Neural progenitor cell (in vitro differentiated cells): ENCODE measurements at regions not wholly inside any gene's neighbourhood (a gene's known extent, or its start where the extent isn't known, plus 50 kb on each side); places are given as distances from the start of the nearest gene placed in this dataset.

Experiments used
- DNase-seq: peaks from one replicate; pipeline ENCODE4 v3.0.0-alpha.2; 2016; ENCODE audit warnings: low spot score
- H2AFZ ChIP-seq: fragments of 200-600 bp; sonication (generic); replicated peaks from 2 replicates; pipeline ENCODE4 v1.6.1; 2016; ENCODE audit warnings: antibody characterized with exemption
- H3F3A ChIP-seq: fragments of 200-600 bp; sonication (generic); 2 replicates; pipeline ENCODE4 v1.6.1; 2016; ENCODE audit warnings: antibody characterized with exemption, low read depth
- H3K27ac ChIP-seq: fragments of 200-600 bp; sonication (generic); 2 replicates; pipeline ENCODE4 v1.5.1; 2016; ENCODE audit warnings: mild to moderate bottlenecking
- H3K27me3 ChIP-seq: fragments of 200-600 bp; sonication (generic); 2 replicates; pipeline ENCODE4 v1.6.1; 2016; ENCODE audit warnings: mild to moderate bottlenecking, moderate library complexity
- H3K36me3 ChIP-seq: fragments of 200-600 bp; sonication (generic); 2 replicates; pipeline ENCODE4 v1.5.1; 2016
- H3K4me1 ChIP-seq: fragments of 200-600 bp; sonication (generic); 2 replicates; pipeline ENCODE4 v1.6.1; 2016; ENCODE audit warnings: mixed run types
- H3K4me2 ChIP-seq: fragments of 200-600 bp; sonication (generic); 2 replicates; pipeline ENCODE4 v1.6.1; 2016
- H3K4me3 ChIP-seq: fragments of 200-600 bp; sonication (generic); 2 replicates; pipeline ENCODE4 v1.5.1; 2016
- H3K79me2 ChIP-seq: fragments of 200-600 bp; sonication (generic); 2 replicates; pipeline ENCODE4 v1.6.1; 2016; ENCODE audit warnings: low read depth
- H3K9ac ChIP-seq: fragments of 200-600 bp; sonication (generic); 2 replicates; pipeline ENCODE4 v1.6.1; 2016
- H3K9me3 ChIP-seq: fragments of 200-600 bp; sonication (generic); 2 replicates; pipeline ENCODE4 v1.5.1; 2016; ENCODE audit warnings: low read depth
- H4K20me1 ChIP-seq: fragments of 200-600 bp; sonication (generic); 2 replicates; pipeline ENCODE4 v1.6.1; 2016; ENCODE audit warnings: low read depth
- H3K27ac Mint-ChIP-seq: 3 replicates; pipeline ENCODE4 v1.8.0; 2021; ENCODE audit warnings: mixed read lengths
- H3K27me3 Mint-ChIP-seq: 2 replicates; pipeline ENCODE4 v1.8.0; 2022; ENCODE audit warnings: low read depth, mild to moderate bottlenecking, inconsistent platforms, moderate library complexity, mixed read lengths; ENCODE audit not compliant: insufficient read depth
- H3K36me3 Mint-ChIP-seq: 3 replicates; pipeline ENCODE4 v1.8.0; 2021; ENCODE audit warnings: mixed read lengths
- H3K4me1 Mint-ChIP-seq: 3 replicates; pipeline ENCODE4 v1.8.0; 2021; ENCODE audit warnings: mixed read lengths
- H3K4me3 Mint-ChIP-seq: 3 replicates; pipeline ENCODE4 v1.8.0; 2021; ENCODE audit warnings: mild to moderate bottlenecking, moderate library complexity, mixed read lengths
- H3K9me3 Mint-ChIP-seq: 3 replicates; pipeline ENCODE4 v1.8.0; 2020; ENCODE audit warnings: mixed read lengths
- EZH2 ChIP-seq: fragments of 200-600 bp; sonication (generic); IDR thresholded peaks from 2 replicates; pipeline ENCODE4 v1.6.1; 2017; ENCODE audit warnings: antibody characterized with exemption, mild to moderate bottlenecking, moderate library complexity
- EZH2phosphoT487 ChIP-seq: fragments of 200-600 bp; sonication (generic); IDR thresholded peaks from 2 replicates; pipeline ENCODE4 v1.6.1; 2017; ENCODE audit warnings: antibody characterized with exemption
- TF ChIP-seq, protein P1 (sequence below): fragments of 200-600 bp; sonication (generic); IDR thresholded peaks from 2 replicates; pipeline ENCODE4 v1.5.1; 2017; ENCODE audit warnings: antibody characterized with exemption, mild to moderate bottlenecking

- H3K36me3 ChIP-seq: no peaks in the 10 kb centered on the region
- no peak overlapping the region for H3K27ac ChIP-seq
- H3K36me3 Mint-ChIP-seq: no peaks in the 10 kb centered on the region
- no peak for DNase-seq
- H2AFZ ChIP-seq: no peak overlapping the region
- H3K9me3 Mint-ChIP-seq: no peaks in the 10 kb centered on the region
- peaks cover 22% of the 10 kb centered on the region for H3F3A ChIP-seq
- H3K4me1 Mint-ChIP-seq: peaks cover 24% of the 10 kb centered on the region
- TF ChIP-seq, protein P1, sequence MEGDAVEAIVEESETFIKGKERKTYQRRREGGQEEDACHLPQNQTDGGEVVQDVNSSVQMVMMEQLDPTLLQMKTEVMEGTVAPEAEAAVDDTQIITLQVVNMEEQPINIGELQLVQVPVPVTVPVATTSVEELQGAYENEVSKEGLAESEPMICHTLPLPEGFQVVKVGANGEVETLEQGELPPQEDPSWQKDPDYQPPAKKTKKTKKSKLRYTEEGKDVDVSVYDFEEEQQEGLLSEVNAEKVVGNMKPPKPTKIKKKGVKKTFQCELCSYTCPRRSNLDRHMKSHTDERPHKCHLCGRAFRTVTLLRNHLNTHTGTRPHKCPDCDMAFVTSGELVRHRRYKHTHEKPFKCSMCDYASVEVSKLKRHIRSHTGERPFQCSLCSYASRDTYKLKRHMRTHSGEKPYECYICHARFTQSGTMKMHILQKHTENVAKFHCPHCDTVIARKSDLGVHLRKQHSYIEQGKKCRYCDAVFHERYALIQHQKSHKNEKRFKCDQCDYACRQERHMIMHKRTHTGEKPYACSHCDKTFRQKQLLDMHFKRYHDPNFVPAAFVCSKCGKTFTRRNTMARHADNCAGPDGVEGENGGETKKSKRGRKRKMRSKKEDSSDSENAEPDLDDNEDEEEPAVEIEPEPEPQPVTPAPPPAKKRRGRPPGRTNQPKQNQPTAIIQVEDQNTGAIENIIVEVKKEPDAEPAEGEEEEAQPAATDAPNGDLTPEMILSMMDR: no peak
- TF ChIP-seq EZH2phosphoT487: no peak
- no peak for TF ChIP-seq EZH2
- no peak overlapping the region for H3K4me3 ChIP-seq
- peaks cover 17% of the 10 kb centered on the region for H3K4me1 ChIP-seq
- no peak overlapping the region for H3K4me2 ChIP-seq
- H4K20me1 ChIP-seq: no peaks in the 10 kb centered on the region
- no peak overlapping the region for H3K4me3 Mint-ChIP-seq
- no peak overlapping the region for H3K9ac ChIP-seq
- no peak overlapping the region for H3K27ac Mint-ChIP-seq
- peaks cover 2% of the 10 kb centered on the region for H3K27me3 Mint-ChIP-seq
- no peaks in the 10 kb centered on the region for H3K79me2 ChIP-seq
- no peaks in the 10 kb centered on the region for H3K9me3 ChIP-seq
- no peaks in the 10 kb centered on the region for H3K27me3 ChIP-seq
Measured at GRCh38 chr1:228852024-228852423, 116.7 kb downstream of the RHOU start.

- no peak overlapping the region for H3K9ac ChIP-seq
- peak overlapping the region; percentile 68 for H3K27ac Mint-ChIP-seq
- no peak for DNase-seq
- H3K27ac ChIP-seq: no peak overlapping the region
- peaks cover 2% of the 10 kb centered on the region for H3K27me3 Mint-ChIP-seq
- no peaks in the 10 kb centered on the region for H3K36me3 ChIP-seq
- no peaks in the 10 kb centered on the region for H3K9me3 ChIP-seq
- H3K4me1 ChIP-seq: peaks cover 17% of the 10 kb centered on the region
- H3K4me2 ChIP-seq: no peak overlapping the region
- H3K36me3 Mint-ChIP-seq: no peaks in the 10 kb centered on the region
- H4K20me1 ChIP-seq: no peaks in the 10 kb centered on the region
- peaks cover 22% of the 10 kb centered on the region for H3F3A ChIP-seq
- H3K79me2 ChIP-seq: no peaks in the 10 kb centered on the region
- H3K4me1 Mint-ChIP-seq: peaks cover 24% of the 10 kb centered on the region
- H3K4me3 ChIP-seq: no peak overlapping the region
- H3K9me3 Mint-ChIP-seq: no peaks in the 10 kb centered on the region
- H3K4me3 Mint-ChIP-seq: peak overlapping the region; percentile 2
- H3K27me3 ChIP-seq: no peaks in the 10 kb centered on the region
- no peak overlapping the region for H2AFZ ChIP-seq
- TF ChIP-seq, protein P1: no peak
- TF ChIP-seq EZH2phosphoT487 (no peak), EZH2 (no peak)
Measured at GRCh38 chr1:228852511-228853088, 117.3 kb downstream of the RHOU start.

- Mint-ChIP-seq H3K4me1 (peaks cover 24% of the 10 kb centered on the region), H3K27me3 (peaks cover 2% of the 10 kb centered on the region), H3K27ac (no peak overlapping the region), H3K36me3 (no peaks in the 10 kb centered on the region), H3K4me3 (no peak overlapping the region), H3K9me3 (no peaks in the 10 kb centered on the region)
- Histone ChIP-seq H3K27ac (no peak overlapping the region), H3K79me2 (no peaks in the 10 kb centered on the region), H3K4me1 (peaks cover 17% of the 10 kb centered on the region), H3K36me3 (no peaks in the 10 kb centered on the region), H3F3A (peaks cover 22% of the 10 kb centered on the region), H3K27me3 (no peaks in the 10 kb centered on the region), H2AFZ (peak overlapping the region; percentile 56), H3K9ac (no peak overlapping the region), H4K20me1 (no peaks in the 10 kb centered on the region), H3K9me3 (no peaks in the 10 kb centered on the region), H3K4me3 (no peak overlapping the region), H3K4me2 (no peak overlapping the region)
- TF ChIP-seq EZH2 (no peak), EZH2phosphoT487 (no peak)
- TF ChIP-seq, protein P1: no peak
- no peak for DNase-seq
Measured at GRCh38 chr1:228853191-228853590, 117.9 kb downstream of the RHOU start.
